ENCODE measurements at regions not wholly inside any gene's neighbourhood (a gene's known extent, or its start where the extent isn't known, plus 50 kb on each side); places are given as distances from the start of the nearest gene placed in this dataset.

GRCh38 chr5:56433039-56433617, 200.0 kb upstream of the ANKRD55 start:
- Histone ChIP-seq H3K9ac (ENCODE audit: low read length) (no peak overlapping the region), H3K4me3 (ENCODE audit: low read depth, low read length) (no peak overlapping the region), H3K27me3 (ENCODE audit: control insufficient read depth, insufficient read depth, low read length) (no peaks in the 10 kb centered on the region), H3K36me3 (ENCODE audit: control insufficient read depth, insufficient read depth, low read length) (no peaks in the 10 kb centered on the region), H3K27ac (ENCODE audit: low read depth, low read length) (no peak overlapping the region), H3K4me1 (ENCODE audit: control insufficient read depth, insufficient read depth, low read length) (no peaks in the 10 kb centered on the region), H3K9me3 (ENCODE audit: control insufficient read depth, insufficient read depth, low read depth, low read length) (peaks cover 11% of the 10 kb centered on the region)

GRCh38 chr5:56432321-56432720, 199.2 kb upstream of the ANKRD55 start:
- Histone ChIP-seq H3K4me1 (ENCODE audit: control insufficient read depth, insufficient read depth, low read length) (no peaks in the 10 kb centered on the region), H3K9me3 (ENCODE audit: control insufficient read depth, insufficient read depth, low read depth, low read length) (peaks cover 11% of the 10 kb centered on the region), H3K4me3 (ENCODE audit: low read depth, low read length) (no peak overlapping the region), H3K27me3 (ENCODE audit: control insufficient read depth, insufficient read depth, low read length) (no peaks in the 10 kb centered on the region), H3K9ac (ENCODE audit: low read length) (no peak overlapping the region), H3K36me3 (ENCODE audit: control insufficient read depth, insufficient read depth, low read length) (no peaks in the 10 kb centered on the region), H3K27ac (ENCODE audit: low read depth, low read length) (no peak overlapping the region)

- no peak overlapping the region for H3K9ac ChIP-seq (ENCODE audit: low read length)
- H3K27ac ChIP-seq (ENCODE audit: low read depth, low read length) = no peak overlapping the region
- no peaks in the 10 kb centered on the region for H3K27me3 ChIP-seq (ENCODE audit: control insufficient read depth, insufficient read depth, low read length)
- H3K9me3 ChIP-seq (ENCODE audit: control insufficient read depth, insufficient read depth, low read depth, low read length) = peaks cover 11% of the 10 kb centered on the region
- no peaks in the 10 kb centered on the region for H3K4me1 ChIP-seq (ENCODE audit: control insufficient read depth, insufficient read depth, low read length)
- H3K4me3 ChIP-seq (ENCODE audit: low read depth, low read length) = no peak overlapping the region
- H3K36me3 ChIP-seq (ENCODE audit: control insufficient read depth, insufficient read depth, low read length) = no peaks in the 10 kb centered on the region
Observed at GRCh38 chr5:56430422-56430821, 197.3 kb upstream of the ANKRD55 start.

GRCh38 chr5:56429110-56429561, 196.0 kb upstream of the ANKRD55 start:
- H3K36me3 ChIP-seq (ENCODE audit: control insufficient read depth, insufficient read depth, low read length) = no peaks in the 10 kb centered on the region
- H3K9ac ChIP-seq (ENCODE audit: low read length) = no peak overlapping the region
- H3K9me3 ChIP-seq (ENCODE audit: control insufficient read depth, insufficient read depth, low read depth, low read length) = peaks cover 11% of the 10 kb centered on the region
- no peaks in the 10 kb centered on the region for H3K27me3 ChIP-seq (ENCODE audit: control insufficient read depth, insufficient read depth, low read length)
- H3K4me3 ChIP-seq (ENCODE audit: low read depth, low read length) = no peak overlapping the region
- no peak overlapping the region for H3K27ac ChIP-seq (ENCODE audit: low read depth, low read length)
- no peaks in the 10 kb centered on the region for H3K4me1 ChIP-seq (ENCODE audit: control insufficient read depth, insufficient read depth, low read length)

GRCh38 chr5:56426693-56427092, 193.6 kb upstream of the ANKRD55 start:
- Histone ChIP-seq H3K36me3 (ENCODE audit: control insufficient read depth, insufficient read depth, low read length) (no peaks in the 10 kb centered on the region), H3K9me3 (ENCODE audit: control insufficient read depth, insufficient read depth, low read depth, low read length) (peaks cover 7% of the 10 kb centered on the region; the same call in 1 of the 2 replicates), H3K9ac (ENCODE audit: low read length) (no peak overlapping the region), H3K4me3 (ENCODE audit: low read depth, low read length) (no peak overlapping the region), H3K27ac (ENCODE audit: low read depth, low read length) (no peak overlapping the region), H3K27me3 (ENCODE audit: control insufficient read depth, insufficient read depth, low read length) (no peaks in the 10 kb centered on the region), H3K4me1 (ENCODE audit: control insufficient read depth, insufficient read depth, low read length) (no peaks in the 10 kb centered on the region)

GRCh38 chr5:56422076-56422762, 189.1 kb upstream of the ANKRD55 start:
- Histone ChIP-seq H3K36me3 (ENCODE audit: control insufficient read depth, insufficient read depth, low read length) (no peaks in the 10 kb centered on the region), H3K9me3 (ENCODE audit: control insufficient read depth, insufficient read depth, low read depth, low read length) (peaks cover 18% of the 10 kb centered on the region; the same call in 1 of the 2 replicates), H3K27ac (ENCODE audit: low read depth, low read length) (no peak overlapping the region), H3K9ac (ENCODE audit: low read length) (no peak overlapping the region), H3K4me3 (ENCODE audit: low read depth, low read length) (no peak overlapping the region), H3K4me1 (ENCODE audit: control insufficient read depth, insufficient read depth, low read length) (no peaks in the 10 kb centered on the region), H3K27me3 (ENCODE audit: control insufficient read depth, insufficient read depth, low read length) (no peaks in the 10 kb centered on the region)

DNA sequence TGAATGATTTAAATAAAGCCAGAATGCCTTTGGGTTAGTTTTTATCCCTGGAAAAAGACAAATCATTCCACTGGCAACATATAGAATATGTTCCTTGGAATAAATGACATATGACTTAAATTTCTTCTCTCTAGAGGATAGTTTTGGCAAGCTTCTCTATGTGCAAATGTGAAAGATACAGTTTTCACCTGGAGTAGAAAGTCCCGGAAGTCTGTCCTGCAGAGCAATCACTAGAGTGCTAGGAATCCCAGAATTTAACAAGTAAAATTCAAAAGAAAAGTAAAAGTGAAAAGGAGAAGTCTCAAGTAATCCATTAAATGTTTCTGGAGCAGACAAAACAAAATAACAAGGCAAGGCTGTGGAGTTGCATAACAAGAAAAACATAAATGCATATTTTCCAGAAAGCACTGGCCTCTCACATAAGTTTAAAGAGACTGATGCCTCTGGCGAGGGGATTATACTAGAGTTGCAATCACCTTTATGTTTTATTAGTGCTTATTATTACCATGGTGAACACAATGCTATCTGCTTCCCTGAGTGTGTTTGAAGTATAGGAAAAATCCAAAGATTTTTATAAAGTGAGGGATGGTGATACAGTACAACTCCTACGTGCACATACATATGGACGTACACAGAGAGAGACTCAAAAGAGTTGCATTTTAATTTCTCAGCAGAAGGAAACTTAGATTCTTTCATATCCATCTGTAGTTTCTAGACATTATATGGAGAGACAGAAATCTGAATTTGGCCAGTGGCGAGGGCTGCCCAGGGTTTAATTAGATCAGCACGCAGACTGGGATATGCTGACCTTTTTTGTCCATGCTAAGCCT, 188.3 kb upstream of the ANKRD55 start:
- H3K9me3 ChIP-seq (ENCODE audit: control insufficient read depth, insufficient read depth, low read depth, low read length) = peaks cover 20% of the 10 kb centered on the region; the same call in 1 of the 2 replicates
- no peaks in the 10 kb centered on the region for H3K27me3 ChIP-seq (ENCODE audit: control insufficient read depth, insufficient read depth, low read length)
- no peaks in the 10 kb centered on the region for H3K36me3 ChIP-seq (ENCODE audit: control insufficient read depth, insufficient read depth, low read length)
- H3K27ac ChIP-seq (ENCODE audit: low read depth, low read length) = no peak overlapping the region
- H3K9ac ChIP-seq (ENCODE audit: low read length) = no peak overlapping the region
- no peaks in the 10 kb centered on the region for H3K4me1 ChIP-seq (ENCODE audit: control insufficient read depth, insufficient read depth, low read length)
- no peak overlapping the region for H3K4me3 ChIP-seq (ENCODE audit: low read depth, low read length)

GRCh38 chr5:56420323-56420722, 187.2 kb upstream of the ANKRD55 start:
- Histone ChIP-seq H3K36me3 (ENCODE audit: control insufficient read depth, insufficient read depth, low read length) (no peaks in the 10 kb centered on the region), H3K4me3 (ENCODE audit: low read depth, low read length) (no peak overlapping the region), H3K27ac (ENCODE audit: low read depth, low read length) (no peak overlapping the region), H3K4me1 (ENCODE audit: control insufficient read depth, insufficient read depth, low read length) (peaks cover 3% of the 10 kb centered on the region; the same call in 1 of the 2 replicates), H3K9me3 (ENCODE audit: control insufficient read depth, insufficient read depth, low read depth, low read length) (peaks cover 20% of the 10 kb centered on the region; the same call in 1 of the 2 replicates), H3K27me3 (ENCODE audit: control insufficient read depth, insufficient read depth, low read length) (no peaks in the 10 kb centered on the region), H3K9ac (ENCODE audit: low read length) (no peak overlapping the region)

GRCh38 chr5:56419667-56420066, 186.5 kb upstream of the ANKRD55 start:
- Histone ChIP-seq H3K4me1 (ENCODE audit: control insufficient read depth, insufficient read depth, low read length) (peaks cover 6% of the 10 kb centered on the region; the same call in 1 of the 2 replicates), H3K4me3 (ENCODE audit: low read depth, low read length) (no peak overlapping the region), H3K27me3 (ENCODE audit: control insufficient read depth, insufficient read depth, low read length) (no peaks in the 10 kb centered on the region), H3K27ac (ENCODE audit: low read depth, low read length) (no peak overlapping the region), H3K36me3 (ENCODE audit: control insufficient read depth, insufficient read depth, low read length) (no peaks in the 10 kb centered on the region), H3K9ac (ENCODE audit: low read length) (no peak overlapping the region), H3K9me3 (ENCODE audit: control insufficient read depth, insufficient read depth, low read depth, low read length) (peaks cover 20% of the 10 kb centered on the region; the same call in 1 of the 2 replicates)

DNA sequence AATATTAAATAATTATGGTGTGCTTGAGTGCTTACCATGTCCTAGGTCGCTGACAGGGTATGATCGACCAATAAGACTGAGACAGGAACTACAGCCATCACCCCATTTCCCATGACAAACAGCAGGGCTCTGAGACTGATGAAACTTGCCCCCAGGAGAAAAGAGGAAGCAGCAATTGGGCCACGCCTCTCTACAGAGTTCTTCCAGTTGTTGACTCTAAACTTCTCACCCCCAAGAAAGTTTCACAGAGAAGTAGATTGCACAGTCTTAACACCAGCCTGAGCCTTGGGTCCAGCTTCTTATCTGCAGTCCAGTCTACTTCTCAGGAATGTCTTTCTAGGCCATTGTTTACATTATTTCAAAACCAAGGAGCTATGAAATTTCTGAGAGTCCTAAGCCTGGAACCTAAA, 182.2 kb upstream of the ANKRD55 start:
- no peaks in the 10 kb centered on the region for H3K27me3 ChIP-seq (ENCODE audit: control insufficient read depth, insufficient read depth, low read length)
- H3K36me3 ChIP-seq (ENCODE audit: control insufficient read depth, insufficient read depth, low read length) = no peaks in the 10 kb centered on the region
- H3K9ac ChIP-seq (ENCODE audit: low read length) = no peak overlapping the region
- H3K4me1 ChIP-seq (ENCODE audit: control insufficient read depth, insufficient read depth, low read length) = peaks cover 8% of the 10 kb centered on the region
- H3K4me3 ChIP-seq (ENCODE audit: low read depth, low read length) = no peak overlapping the region
- peaks cover 13% of the 10 kb centered on the region; the same call in 1 of the 2 replicates for H3K9me3 ChIP-seq (ENCODE audit: control insufficient read depth, insufficient read depth, low read depth, low read length)
- no peak overlapping the region for H3K27ac ChIP-seq (ENCODE audit: low read depth, low read length)

GRCh38 chr5:56414066-56414465, 180.9 kb upstream of the ANKRD55 start:
- Histone ChIP-seq H3K4me3 (ENCODE audit: low read depth, low read length) (no peak overlapping the region), H3K4me1 (ENCODE audit: control insufficient read depth, insufficient read depth, low read length) (peaks cover 13% of the 10 kb centered on the region), H3K9ac (ENCODE audit: low read length) (no peak overlapping the region), H3K9me3 (ENCODE audit: control insufficient read depth, insufficient read depth, low read depth, low read length) (peaks cover 7% of the 10 kb centered on the region; the same call in 1 of the 2 replicates), H3K27ac (ENCODE audit: low read depth, low read length) (no peak overlapping the region), H3K27me3 (ENCODE audit: control insufficient read depth, insufficient read depth, low read length) (no peaks in the 10 kb centered on the region), H3K36me3 (ENCODE audit: control insufficient read depth, insufficient read depth, low read length) (no peaks in the 10 kb centered on the region)
